Activated T-helper 17 cell treated with anti-CD3 and anti-CD28 coated beads, Interleukin-2, amount 50 U/mL, for 72 hours (primary cell): ENCODE measurements at regions not wholly inside any gene's neighbourhood (a gene's known extent, or its start where the extent isn't known, plus 50 kb on each side); places are given as distances from the start of the nearest gene placed in this dataset.
A peak's percentile ranks its signal among the peaks of the same experiment; 100 is the strongest.

ENCODE experiments used
- ATAC-seq: fragments of 150-1000 bp; cut with Tn5 transposase; replicated peaks from 2 replicates; pipeline ENCODE4 v1.10.0; 2021; ENCODE audit warnings: mild to moderate bottlenecking, moderate library complexity
- H3K27ac Mint-ChIP-seq: one replicate; pipeline ENCODE4 v1.8.0; 2022; ENCODE audit warnings: mixed read lengths
- H3K27me3 Mint-ChIP-seq: one replicate; pipeline ENCODE4 v1.8.0; 2022; ENCODE audit warnings: mixed read lengths
- H3K36me3 Mint-ChIP-seq: one replicate; pipeline ENCODE4 v1.8.0; 2022; ENCODE audit warnings: low read depth, mild to moderate bottlenecking, mixed read lengths
- H3K4me1 Mint-ChIP-seq: one replicate; pipeline ENCODE4 v1.8.0; 2022; ENCODE audit warnings: mixed read lengths
- H3K4me3 Mint-ChIP-seq: one replicate; pipeline ENCODE4 v1.8.0; 2022; ENCODE audit warnings: mild to moderate bottlenecking, mixed read lengths
- H3K9me3 Mint-ChIP-seq: one replicate; pipeline ENCODE4 v1.8.0; 2022; ENCODE audit warnings: mixed read lengths

DNA sequence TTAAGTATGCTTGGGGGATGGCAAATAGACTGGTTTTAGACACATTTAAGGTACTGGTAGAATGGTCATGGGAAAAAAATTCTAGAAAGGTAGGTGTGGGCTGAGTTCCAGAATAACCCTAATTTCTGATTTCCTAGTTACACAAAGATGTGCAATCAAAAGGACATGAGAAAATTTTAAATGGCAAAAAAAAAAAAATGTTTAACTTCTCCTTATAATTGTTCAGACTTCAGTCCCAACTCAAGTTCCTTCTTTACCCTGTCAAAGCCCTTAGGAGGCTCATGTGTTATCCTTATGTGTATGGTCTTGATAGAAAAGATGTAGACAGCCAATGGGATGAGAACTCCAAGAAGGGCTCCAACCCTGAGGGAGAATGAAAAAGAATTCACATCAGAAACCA is 153.3 kb upstream of the PLEKHG7 start:
- H3K4me1 Mint-ChIP-seq = peaks cover 4% of the 10 kb centered on the region
- H3K4me3 Mint-ChIP-seq = no peak overlapping the region
- no peak overlapping the region for H3K27ac Mint-ChIP-seq
- peaks cover 6% of the 10 kb centered on the region for H3K9me3 Mint-ChIP-seq
- no peaks in the 10 kb centered on the region for H3K36me3 Mint-ChIP-seq
- H3K27me3 Mint-ChIP-seq = no peaks in the 10 kb centered on the region
- ATAC-seq = no peak

DNA sequence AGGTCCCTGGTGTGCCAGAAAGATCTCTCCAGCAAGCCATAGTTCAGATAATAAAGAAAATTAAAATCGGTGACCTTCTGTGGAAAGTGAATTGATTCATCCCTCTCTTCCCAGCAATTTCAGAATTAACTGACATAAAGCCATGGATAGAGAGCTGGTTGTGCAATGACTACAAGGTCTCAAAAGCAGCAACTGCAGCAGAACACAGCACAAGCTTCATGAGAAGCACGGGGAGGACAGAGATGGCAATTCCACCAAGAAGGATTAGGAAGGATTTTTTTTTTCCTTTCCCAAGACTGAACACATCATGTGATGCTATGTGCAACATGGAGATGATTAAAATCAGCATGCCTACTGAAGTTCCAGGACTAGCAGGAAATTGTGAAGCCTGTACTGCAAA is 154.9 kb upstream of the PLEKHG7 start:
- no peak overlapping the region for H3K27ac Mint-ChIP-seq
- no peak overlapping the region for H3K4me3 Mint-ChIP-seq
- no peaks in the 10 kb centered on the region for H3K27me3 Mint-ChIP-seq
- peaks cover 7% of the 10 kb centered on the region for H3K9me3 Mint-ChIP-seq
- ATAC-seq = no peak
- H3K36me3 Mint-ChIP-seq = no peaks in the 10 kb centered on the region
- H3K4me1 Mint-ChIP-seq = peaks cover 6% of the 10 kb centered on the region

DNA sequence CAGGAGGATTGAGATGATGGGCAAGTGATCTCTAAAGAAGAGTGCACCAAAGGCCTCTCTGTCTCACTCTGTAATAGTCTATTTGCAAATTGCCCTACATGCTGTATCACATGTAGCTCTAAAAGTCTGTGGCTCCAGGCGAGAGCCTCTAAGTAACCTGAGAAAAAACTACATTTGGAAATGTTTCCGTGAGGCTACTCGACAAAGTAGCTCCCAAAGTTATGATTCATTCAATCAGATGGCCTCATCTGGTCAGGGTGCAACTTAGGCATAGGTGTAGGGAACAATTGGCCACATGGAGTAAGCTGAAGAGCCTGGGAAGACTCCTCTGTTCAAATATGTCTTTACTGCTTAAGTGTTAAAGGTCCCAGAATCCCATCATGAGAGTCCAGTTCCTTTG is 155.4 kb upstream of the PLEKHG7 start:
- no peak overlapping the region for H3K27ac Mint-ChIP-seq
- H3K9me3 Mint-ChIP-seq = peaks cover 7% of the 10 kb centered on the region
- H3K27me3 Mint-ChIP-seq = no peaks in the 10 kb centered on the region
- ATAC-seq = no peak
- H3K36me3 Mint-ChIP-seq = no peaks in the 10 kb centered on the region
- peaks cover 6% of the 10 kb centered on the region for H3K4me1 Mint-ChIP-seq
- H3K4me3 Mint-ChIP-seq = no peak overlapping the region

DNA sequence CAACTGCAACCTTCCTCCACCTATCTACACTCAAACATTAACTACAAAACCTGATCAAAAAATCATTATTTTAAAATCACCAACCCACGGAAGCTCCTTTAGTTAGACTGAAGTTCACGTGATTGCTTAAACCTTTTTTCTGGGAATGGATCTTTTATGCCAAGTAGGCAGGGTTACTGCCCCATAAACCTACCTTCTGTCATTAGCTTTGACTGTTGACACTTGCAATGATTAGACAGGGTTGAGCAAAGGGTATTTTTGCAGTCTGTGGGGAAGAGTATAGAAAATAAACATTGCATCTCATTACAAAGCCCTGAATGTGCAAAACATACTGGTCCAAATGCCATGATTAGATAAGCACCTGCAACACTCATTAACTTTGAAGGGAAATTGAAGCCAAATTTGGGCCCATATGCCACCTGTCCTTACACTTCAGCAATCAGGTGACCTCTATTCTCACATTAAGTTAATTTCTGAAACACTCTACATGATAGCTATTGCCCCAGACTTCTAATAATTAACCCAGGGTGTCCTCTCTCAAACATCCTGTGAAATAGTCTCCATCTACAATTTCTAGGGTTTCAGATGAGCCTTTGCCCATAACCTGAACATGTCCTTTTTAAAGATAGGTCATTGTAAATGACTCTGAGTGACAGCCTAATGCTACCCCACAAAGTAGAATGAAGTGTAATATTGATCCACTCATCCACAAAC is 156.0 kb upstream of the PLEKHG7 start:
- no peaks in the 10 kb centered on the region for H3K36me3 Mint-ChIP-seq
- ATAC-seq = no peak
- no peaks in the 10 kb centered on the region for H3K27me3 Mint-ChIP-seq
- H3K27ac Mint-ChIP-seq = no peak overlapping the region
- H3K9me3 Mint-ChIP-seq = peaks cover 7% of the 10 kb centered on the region
- peaks cover 11% of the 10 kb centered on the region for H3K4me1 Mint-ChIP-seq
- H3K4me3 Mint-ChIP-seq = no peak overlapping the region

DNA sequence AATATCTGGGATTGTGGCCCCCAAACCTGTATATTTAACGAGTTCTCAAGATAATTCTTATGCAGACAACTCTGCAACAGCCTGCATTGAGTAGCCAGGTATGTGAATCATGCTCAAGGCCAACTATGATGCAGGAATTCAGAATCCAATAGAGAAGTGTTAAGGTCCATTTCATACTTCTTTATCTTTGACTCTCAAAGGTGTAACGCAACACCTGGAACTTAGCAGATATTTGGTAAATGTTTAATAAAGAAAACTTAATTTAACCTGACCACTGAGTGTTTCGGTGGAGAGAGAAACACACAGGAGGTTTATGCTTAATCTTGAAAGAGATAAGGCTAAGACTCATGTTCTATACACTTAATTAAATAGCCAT is 156.5 kb upstream of the PLEKHG7 start:
- H3K4me1 Mint-ChIP-seq = peaks cover 11% of the 10 kb centered on the region

DNA sequence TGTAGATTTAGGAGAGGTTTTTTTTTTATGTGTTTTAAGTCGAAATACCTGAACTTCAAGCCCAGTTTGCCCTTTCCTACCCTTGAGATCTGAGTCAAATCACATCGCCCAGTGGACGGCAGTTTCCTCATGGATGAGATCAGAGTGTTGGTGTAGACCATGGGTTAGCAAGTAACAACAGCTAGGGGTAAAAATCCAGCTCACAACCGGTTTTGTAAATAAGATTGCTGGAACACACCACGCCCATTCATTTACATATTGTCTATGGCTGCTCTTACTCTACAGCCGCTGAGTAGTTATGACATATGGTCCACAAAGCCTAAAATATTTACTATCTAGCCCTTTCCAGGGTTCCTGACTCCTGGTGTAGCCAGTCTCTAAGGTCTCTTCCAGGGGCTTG is 158.5 kb upstream of the PLEKHG7 start:
- Mint-ChIP-seq H3K4me3 (no peak overlapping the region), H3K9me3 (peaks cover 10% of the 10 kb centered on the region), H3K4me1 (peaks cover 19% of the 10 kb centered on the region), H3K27ac (no peak overlapping the region), H3K36me3 (no peaks in the 10 kb centered on the region), H3K27me3 (no peaks in the 10 kb centered on the region)
- ATAC-seq = no peak

More for the DNA sequence above, 156.5 kb upstream of the PLEKHG7 start:
- Mint-ChIP-seq H3K9me3 (peaks cover 7% of the 10 kb centered on the region), H3K4me3 (no peak overlapping the region), H3K27me3 (no peaks in the 10 kb centered on the region), H3K27ac (no peak overlapping the region), H3K36me3 (no peaks in the 10 kb centered on the region)
- ATAC-seq = no peak

DNA sequence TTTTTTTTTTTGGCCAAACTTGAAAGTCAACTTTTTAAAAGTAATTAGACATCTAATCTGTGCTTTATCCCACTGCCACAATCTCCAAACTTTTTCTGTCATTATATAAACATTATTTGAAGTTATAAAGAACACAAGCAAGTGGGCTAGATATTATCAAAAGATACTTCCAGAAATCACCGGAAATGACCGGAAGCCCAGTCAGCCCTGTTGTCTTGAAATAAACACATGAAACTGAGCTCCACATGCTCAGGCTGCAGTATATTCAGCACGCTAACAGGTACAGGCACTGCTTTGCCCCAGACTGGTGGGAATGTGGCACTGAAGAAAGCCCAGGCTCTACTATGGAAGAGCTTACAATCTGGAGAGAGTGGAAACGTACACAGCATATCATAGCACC is 158.9 kb upstream of the PLEKHG7 start:
- Mint-ChIP-seq H3K27ac (no peak overlapping the region), H3K36me3 (no peaks in the 10 kb centered on the region), H3K4me1 (peaks cover 24% of the 10 kb centered on the region), H3K27me3 (no peaks in the 10 kb centered on the region), H3K4me3 (no peak overlapping the region), H3K9me3 (peaks cover 8% of the 10 kb centered on the region)
- no peak for ATAC-seq

DNA sequence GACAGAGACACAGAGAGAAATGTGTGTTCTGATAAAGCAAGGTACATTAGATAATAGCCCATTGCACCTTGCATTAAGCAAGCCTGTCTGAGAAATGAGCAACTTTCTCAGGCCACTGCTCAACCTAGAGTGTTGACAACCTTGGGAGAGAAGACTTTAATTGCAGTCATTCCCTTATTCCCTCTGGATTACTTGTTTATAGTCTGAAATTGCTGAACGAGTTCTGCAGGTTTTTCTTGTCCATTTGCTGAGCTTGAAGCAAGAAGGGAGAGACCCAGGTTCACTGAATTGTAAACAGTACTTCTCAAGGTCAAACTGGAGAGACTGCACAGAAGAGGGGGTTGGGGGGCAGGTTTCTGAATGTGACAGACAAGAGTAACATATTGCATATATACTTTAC is 159.4 kb upstream of the PLEKHG7 start:
- no peaks in the 10 kb centered on the region for H3K27me3 Mint-ChIP-seq
- H3K36me3 Mint-ChIP-seq = no peaks in the 10 kb centered on the region
- H3K9me3 Mint-ChIP-seq = peaks cover 6% of the 10 kb centered on the region
- peak overlapping the region; percentile 56 for H3K27ac Mint-ChIP-seq
- H3K4me1 Mint-ChIP-seq = peaks cover 27% of the 10 kb centered on the region
- H3K4me3 Mint-ChIP-seq = no peak overlapping the region
- no peak for ATAC-seq

DNA sequence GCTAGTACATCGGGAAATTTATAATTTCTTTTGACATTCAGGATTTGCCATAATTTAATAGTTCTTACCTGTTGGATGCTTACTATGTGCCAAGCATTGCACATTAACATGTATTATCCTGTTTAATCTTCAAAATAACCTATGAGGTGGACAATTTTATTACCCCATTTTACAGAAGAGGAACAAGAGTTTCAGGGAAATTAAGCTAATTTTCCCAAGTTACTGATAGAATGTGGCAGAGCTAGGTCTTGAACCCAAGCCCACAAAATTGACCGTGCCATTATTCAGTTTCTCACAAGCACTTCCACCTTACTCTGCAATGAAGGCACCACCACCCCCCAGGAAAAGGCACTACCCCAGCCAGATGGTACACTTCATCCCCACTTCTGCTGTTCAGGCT is 161.1 kb upstream of the PLEKHG7 start:
- no peaks in the 10 kb centered on the region for H3K27me3 Mint-ChIP-seq
- H3K4me3 Mint-ChIP-seq = peak overlapping the region; percentile 61
- no peaks in the 10 kb centered on the region for H3K36me3 Mint-ChIP-seq
- H3K9me3 Mint-ChIP-seq = peaks cover 6% of the 10 kb centered on the region
- H3K27ac Mint-ChIP-seq = peak overlapping the region; percentile 7
- peaks cover 33% of the 10 kb centered on the region for H3K4me1 Mint-ChIP-seq
- ATAC-seq = no peak

DNA sequence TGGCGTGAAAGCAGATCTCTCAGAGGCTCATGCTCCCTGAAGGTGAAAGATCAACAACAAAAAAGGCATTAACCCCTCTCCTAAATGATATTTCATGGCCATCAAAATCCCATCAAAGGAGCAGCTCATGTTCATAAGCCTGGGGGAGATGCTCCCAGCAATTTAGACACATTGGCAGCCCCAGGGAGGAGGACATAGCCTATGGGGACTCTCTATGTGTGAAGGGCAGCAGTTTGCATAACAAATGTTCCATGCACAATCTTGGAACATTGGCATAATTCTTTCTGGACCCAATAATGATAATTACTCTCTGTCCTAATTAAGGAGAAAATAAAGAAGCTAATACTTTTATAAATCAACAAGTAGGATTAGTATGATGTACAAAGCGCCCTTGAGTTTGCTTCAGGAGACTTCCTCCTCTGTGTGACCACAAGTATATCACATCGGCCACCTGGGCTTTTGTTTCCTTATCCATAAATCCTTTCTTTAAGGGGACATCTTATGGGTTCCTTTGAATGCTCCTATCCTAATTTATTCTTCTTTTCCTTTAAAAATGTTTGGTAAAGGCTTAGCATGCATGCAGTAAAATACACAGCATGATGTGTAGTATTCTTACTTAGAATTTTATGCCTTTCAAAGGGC is 161.9 kb upstream of the PLEKHG7 start:
- H3K9me3 Mint-ChIP-seq = peaks cover 6% of the 10 kb centered on the region
- H3K4me3 Mint-ChIP-seq = peak overlapping the region; percentile 61
- peaks cover 36% of the 10 kb centered on the region for H3K4me1 Mint-ChIP-seq
- no peak for ATAC-seq
- H3K27ac Mint-ChIP-seq = peak overlapping the region; percentile 87
- H3K36me3 Mint-ChIP-seq = no peaks in the 10 kb centered on the region
- no peaks in the 10 kb centered on the region for H3K27me3 Mint-ChIP-seq

DNA sequence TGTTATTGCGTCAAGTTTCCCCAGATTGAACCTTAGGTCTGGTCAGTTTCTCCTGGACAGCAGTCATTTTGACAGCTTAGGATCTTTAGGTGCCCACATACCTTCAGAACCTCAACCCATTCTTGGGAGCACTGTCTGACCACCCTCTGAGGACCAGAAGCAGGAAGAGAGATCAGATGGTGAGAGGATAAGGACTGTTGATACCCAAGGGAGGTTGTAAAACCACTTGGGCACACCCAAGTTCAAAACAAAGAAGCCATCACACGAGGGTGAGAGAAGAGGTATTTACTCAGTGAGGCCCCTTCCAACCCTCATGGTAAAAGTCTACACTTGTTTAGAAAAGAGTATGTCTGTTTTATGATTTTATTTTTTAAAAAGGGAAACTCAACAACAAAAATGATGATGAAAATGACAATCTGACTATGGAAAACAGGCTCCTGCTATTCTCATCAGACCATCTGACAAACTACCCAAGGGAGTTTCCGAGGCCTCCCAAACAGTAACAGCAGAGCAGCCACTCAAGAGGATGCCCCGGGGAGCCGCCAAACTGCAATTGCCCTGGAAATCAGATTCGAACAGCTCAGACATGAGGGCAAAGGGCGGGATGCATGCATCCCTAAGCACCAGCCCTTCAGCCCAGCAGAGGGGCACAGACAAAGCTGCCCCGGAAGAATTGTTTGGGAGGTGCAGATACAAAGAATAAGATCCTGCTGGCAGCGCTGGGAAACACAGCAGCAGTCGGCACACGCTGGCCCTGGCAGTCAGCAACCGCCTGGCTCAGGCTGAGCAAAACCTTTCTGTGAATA is 162.6 kb upstream of the PLEKHG7 start:
- Mint-ChIP-seq H3K4me1 (peaks cover 38% of the 10 kb centered on the region), H3K27me3 (no peaks in the 10 kb centered on the region), H3K27ac (peak overlapping the region; percentile 87), H3K4me3 (peak overlapping the region; percentile 61), H3K9me3 (peaks cover 6% of the 10 kb centered on the region), H3K36me3 (no peaks in the 10 kb centered on the region)
- peak; percentile 31 for ATAC-seq

DNA sequence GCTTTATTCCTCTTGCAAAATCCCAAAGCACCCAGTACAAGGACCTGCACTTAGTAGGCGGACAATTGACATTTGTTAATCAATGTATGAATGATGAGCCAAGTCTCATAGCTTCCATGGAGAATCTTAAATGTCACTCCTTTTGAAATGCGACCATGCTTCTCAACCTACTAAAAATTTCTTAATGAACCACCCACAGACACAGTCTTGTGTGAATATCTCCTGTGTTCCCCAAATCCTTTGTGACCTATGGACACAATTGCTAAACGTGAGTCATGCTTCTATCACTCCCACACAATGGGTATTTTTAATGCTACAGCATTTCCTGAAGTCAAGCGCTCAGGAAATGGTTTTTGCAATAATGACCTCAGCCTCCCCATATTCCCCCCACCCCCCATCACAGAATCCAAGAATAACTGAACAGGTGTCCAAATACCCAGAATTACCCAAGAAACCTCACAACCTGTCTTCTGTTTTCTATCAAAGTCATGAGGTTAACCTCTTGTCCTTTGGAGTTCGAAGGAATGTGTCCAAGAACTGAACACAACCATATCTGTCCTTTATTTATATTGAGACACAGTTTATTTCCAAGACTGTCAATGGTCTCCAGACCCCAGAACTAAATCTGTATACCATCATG is 163.6 kb upstream of the PLEKHG7 start:
- H3K4me3 Mint-ChIP-seq = peak overlapping the region; percentile 61
- no peaks in the 10 kb centered on the region for H3K27me3 Mint-ChIP-seq
- peaks cover 3% of the 10 kb centered on the region for H3K9me3 Mint-ChIP-seq
- peak overlapping the region; percentile 87 for H3K27ac Mint-ChIP-seq
- no peaks in the 10 kb centered on the region for H3K36me3 Mint-ChIP-seq
- peaks cover 32% of the 10 kb centered on the region for H3K4me1 Mint-ChIP-seq
- ATAC-seq = peak; percentile 85

DNA sequence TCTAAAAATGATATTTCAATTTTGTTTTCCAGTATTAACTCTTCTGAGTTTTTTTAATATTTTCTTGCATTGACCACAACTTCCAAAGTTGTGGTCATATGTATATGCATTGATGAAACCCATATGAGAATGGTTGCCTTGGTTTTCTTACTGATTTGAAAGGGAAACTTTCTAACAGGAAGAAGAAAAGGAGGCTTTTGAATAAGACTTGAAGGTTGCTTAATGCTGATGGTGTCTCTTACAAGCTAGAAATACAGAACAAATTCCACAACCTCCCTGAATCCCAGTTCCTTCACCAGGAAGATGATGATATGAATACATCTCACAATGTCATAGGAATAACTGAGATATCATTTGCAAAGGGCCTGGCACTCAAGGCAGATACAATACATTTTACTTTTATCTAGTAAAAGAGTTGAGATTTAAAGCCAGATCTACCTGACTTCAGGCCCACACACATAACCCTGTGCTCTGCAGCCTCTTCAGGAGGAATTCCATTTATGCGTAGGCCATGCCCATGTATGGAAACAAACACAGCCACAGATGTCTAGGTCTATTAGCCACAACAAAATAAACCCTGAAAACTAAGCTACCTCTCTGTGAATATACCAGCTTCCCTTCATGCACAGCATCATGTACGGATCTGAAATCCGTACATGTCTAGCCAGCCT is 165.4 kb upstream of the PLEKHG7 start:
- Mint-ChIP-seq H3K9me3 (peaks cover 3% of the 10 kb centered on the region), H3K27me3 (no peaks in the 10 kb centered on the region), H3K27ac (peak overlapping the region; percentile 87), H3K4me3 (peak overlapping the region; percentile 61), H3K36me3 (no peaks in the 10 kb centered on the region), H3K4me1 (peaks cover 32% of the 10 kb centered on the region)
- no peak for ATAC-seq

DNA sequence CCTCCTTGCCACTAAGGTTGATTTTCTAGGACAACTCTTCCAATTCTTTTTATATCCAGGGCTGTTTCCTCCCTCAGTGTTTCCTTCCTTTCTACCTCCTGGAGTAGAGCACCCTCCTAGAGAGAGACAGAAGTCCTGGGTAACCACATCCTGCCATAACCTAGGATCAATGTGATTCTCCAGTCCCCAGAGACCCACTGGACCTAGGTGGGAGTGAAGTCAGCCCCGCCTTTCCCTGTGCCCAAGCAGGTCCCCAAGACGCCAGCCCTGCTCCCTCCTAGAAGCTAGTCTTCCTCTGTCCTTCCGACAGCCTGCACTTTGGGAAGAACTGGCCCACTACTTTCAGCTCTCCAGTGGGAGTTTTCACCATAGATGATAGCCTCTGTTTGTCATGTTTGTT is 166.8 kb upstream of the PLEKHG7 start:
- Mint-ChIP-seq H3K27ac (peak overlapping the region; percentile 5), H3K9me3 (peaks cover 7% of the 10 kb centered on the region), H3K4me1 (peaks cover 34% of the 10 kb centered on the region), H3K27me3 (no peaks in the 10 kb centered on the region), H3K4me3 (no peak overlapping the region), H3K36me3 (no peaks in the 10 kb centered on the region)
- ATAC-seq = no peak
